ENCODE measurements at regions not wholly inside any gene's neighbourhood (a gene's known extent, or its start where the extent isn't known, plus 50 kb on each side); places are given as distances from the start of the nearest gene placed in this dataset.

- no peak overlapping the region for H2BK20ac ChIP-seq (ENCODE audit: low read depth, low read length)
- no peak overlapping the region for H3K14ac ChIP-seq (replicated peaks; ENCODE audit: low read depth, low read length)
- no peak overlapping the region for H3K56ac ChIP-seq (ENCODE audit: extremely low read depth, insufficient read depth, low read length)
- intact Hi-C loops (cut with micrococcal nuclease) = no loop called here
- ATAC-seq (ENCODE audit: low read depth) (no peak), DNase-seq (no peak)
- no peaks in the 10 kb centered on the region for H3K36me3 ChIP-seq (ENCODE audit: control insufficient read depth, insufficient read depth, low read length)
- H3K79me1 ChIP-seq (ENCODE audit: low read depth in 1 of 2, low read length in 2 of 2) = no peaks in the 10 kb centered on the region
- POLR2A ChIA-PET (ENCODE audit: unreplicated experiment) = no interaction called here
- H4K20me1 ChIP-seq (ENCODE audit: insufficient read depth, low read length) = no peaks in the 10 kb centered on the region
- no peak overlapping the region for H3K4me3 ChIP-seq (ENCODE audit: insufficient read depth, low read depth, low read length)
- H3K9ac ChIP-seq (ENCODE audit: low read depth, low read length) = no peak overlapping the region
- dilution Hi-C loops (cut with HindIII; ENCODE audit: low sequenced_read_pairs, unreplicated experiment) = no loop called here
- no peak overlapping the region for H2BK120ac ChIP-seq (ENCODE audit: low read depth, low read length)
- TF ChIP-seq FOS (IDR thresholded peaks at IDR 0.05; ENCODE audit: low read depth, low read length) = no peak
- no peak for TF ChIP-seq MAFK (IDR thresholded peaks at IDR 0.05; ENCODE audit: low read depth, low read length)
- TF ChIP-seq SMC3 (IDR thresholded peaks at IDR 0.05; ENCODE audit: low read depth, low read length) = no peak
- no peak for TF ChIP-seq RAD21 (IDR thresholded peaks at IDR 0.05; ENCODE audit: low read length)
- TF ChIP-seq POLR2A (IDR thresholded peaks at IDR 0.05; ENCODE audit: low read depth, low read length) = no peak
- TF ChIP-seq RCOR1 (IDR thresholded peaks at IDR 0.05; ENCODE audit: insufficient replicate concordance, low read length) = no peak
- no peak for TF ChIP-seq MAZ (IDR thresholded peaks at IDR 0.05; ENCODE audit: borderline replicate concordance, low read depth, low read length)
- no peak for TF ChIP-seq USF2 (IDR thresholded peaks at IDR 0.05; ENCODE audit: low read depth, low read length)
- TF ChIP-seq CTCF (conservative IDR thresholded peaks at IDR 0.05; ENCODE audit: low read depth, low read length) = no peak
- no peak overlapping the region for H2BK15ac ChIP-seq (ENCODE audit: low read depth, low read length)
- CTCF ChIA-PET = no interaction called here
- no peak overlapping the region for H4K5ac ChIP-seq (ENCODE audit: low read depth, low read length)
- no peak overlapping the region for H3K4me2 ChIP-seq (ENCODE audit: low read depth, low read length)
- no peaks in the 10 kb centered on the region for H3K9me3 ChIP-seq (ENCODE audit: control insufficient read depth, insufficient read depth, low read length)
- 0 out of 2 replicates have a peak, but pooled peaks cover 1% of the 10 kb centered on the region for H3K4me1 ChIP-seq (ENCODE audit: control insufficient read depth, insufficient read depth, low read length)
- H3K23ac ChIP-seq (ENCODE audit: low read depth, low read length) = no peak overlapping the region
- no peak overlapping the region for H3K18ac ChIP-seq (ENCODE audit: low read depth, low read length)
- H2AK5ac ChIP-seq (ENCODE audit: low read depth, low read length) = no peak overlapping the region
- no peaks in the 10 kb centered on the region for H3K9me1 ChIP-seq (ENCODE audit: insufficient read depth, low read length)
- in situ Hi-C loops (cut with MboI; ENCODE audit: low sequenced_read_pairs) = no loop called here
- no peaks in the 10 kb centered on the region for H3K27me3 ChIP-seq (ENCODE audit: control insufficient read depth, insufficient read depth, low read length)
- no CpG with 5 or more reads among the region's 2 CpGs for WGBS, 2 experiments (ENCODE audit: extremely low coverage in 2 of 2, insufficient read length in 1 of 2)
- H4K91ac ChIP-seq (ENCODE audit: insufficient read depth, low read depth, low read length) = no peak overlapping the region
- no TSS peak for BruUV-seq (replicated peaks)
- no peak overlapping the region for H3K27ac ChIP-seq (ENCODE audit: insufficient read depth, low read length)
- H2BK5ac ChIP-seq (ENCODE audit: low read depth, low read length, poor library complexity, severe bottlenecking) = no peak overlapping the region
- no peak overlapping the region for H4K8ac ChIP-seq (ENCODE audit: low read depth in 2 of 2, low read length in 2 of 2)
- H2AK9ac ChIP-seq (replicated peaks; ENCODE audit: low read depth, low read length, poor library complexity) = no peak overlapping the region
- H3K4ac ChIP-seq (ENCODE audit: low read depth, low read length) = no peak overlapping the region
- no peak overlapping the region for H2AFZ ChIP-seq (replicated peaks; ENCODE audit: low read length, poor library complexity)
Observed at GRCh38 chr3:190968616-190969015, 106.1 kb upstream of the GMNC start.

All from IMR-90 (cell line).